HG03039 (cell line): ENCODE measurements at regions not wholly inside any gene's neighbourhood (a gene's known extent, or its start where the extent isn't known, plus 50 kb on each side); places are given as distances from the start of the nearest gene placed in this dataset.

Source experiments
- ATAC-seq: cut with Tn5 transposase; IDR thresholded peaks from one replicate; pipeline ENCODE4 v1.9.1; 2021; ENCODE audit warnings: mild to moderate bottlenecking, moderate library complexity; ENCODE audit not compliant: unreplicated experiment

DNA sequence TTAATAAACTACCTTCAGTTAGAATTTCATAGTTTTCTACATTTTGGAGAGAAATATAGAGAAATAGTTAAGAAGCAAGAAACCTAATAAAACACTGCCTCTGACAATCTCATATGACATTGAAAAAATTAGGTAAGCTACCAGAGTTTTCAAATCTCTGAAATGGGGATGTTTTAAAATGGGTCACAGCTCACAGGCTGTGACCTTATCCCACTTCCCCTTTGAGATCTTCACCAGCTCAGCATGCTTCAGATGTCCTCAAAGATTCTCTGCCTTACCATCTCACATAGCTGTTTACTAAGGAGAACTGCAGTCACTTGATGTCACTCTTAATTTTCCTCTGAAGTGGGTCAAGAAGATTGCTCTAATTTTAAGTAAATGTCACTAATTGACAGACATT, 717.8 kb downstream of the JRKL start:
- no peak for ATAC-seq

DNA sequence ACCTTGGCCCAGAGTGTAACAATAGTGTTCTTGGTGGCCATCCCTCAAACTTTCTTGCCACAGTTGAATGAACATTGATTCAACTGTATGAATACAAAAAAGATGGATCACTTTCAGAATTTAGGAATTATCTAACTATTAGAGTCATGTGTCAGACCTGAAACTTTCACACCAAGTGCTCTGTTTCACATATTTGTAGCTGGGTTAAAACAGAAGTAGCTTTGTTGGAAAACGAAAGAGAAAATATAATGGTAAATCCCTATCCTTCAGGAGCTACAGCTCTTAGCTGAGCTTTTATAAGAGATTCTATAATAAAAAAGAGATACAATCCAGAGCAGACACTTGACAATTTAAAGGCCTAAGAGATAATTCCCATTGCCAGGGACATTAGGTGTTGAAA, 719.3 kb downstream of the JRKL start:
- no peak for ATAC-seq

DNA sequence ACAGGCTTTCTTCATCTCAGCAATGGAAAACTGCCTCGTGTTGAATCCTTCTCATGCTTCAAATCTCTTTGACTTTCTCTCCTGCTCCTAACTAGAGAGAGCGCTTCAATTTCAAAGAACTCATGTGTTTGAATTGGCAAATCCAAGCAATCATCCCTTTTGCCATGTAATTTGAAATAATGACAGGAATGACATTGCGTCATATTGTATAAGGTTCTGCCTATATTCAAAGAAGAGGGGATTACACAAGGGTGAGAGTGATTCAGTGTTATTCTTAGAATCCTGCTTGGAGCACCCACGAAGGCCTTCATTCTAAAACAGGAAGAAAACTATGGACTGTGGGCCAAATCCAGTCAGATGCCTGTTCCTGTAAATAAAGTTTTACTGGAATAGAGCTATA, 720.6 kb downstream of the JRKL start:
- ATAC-seq: no peak

DNA sequence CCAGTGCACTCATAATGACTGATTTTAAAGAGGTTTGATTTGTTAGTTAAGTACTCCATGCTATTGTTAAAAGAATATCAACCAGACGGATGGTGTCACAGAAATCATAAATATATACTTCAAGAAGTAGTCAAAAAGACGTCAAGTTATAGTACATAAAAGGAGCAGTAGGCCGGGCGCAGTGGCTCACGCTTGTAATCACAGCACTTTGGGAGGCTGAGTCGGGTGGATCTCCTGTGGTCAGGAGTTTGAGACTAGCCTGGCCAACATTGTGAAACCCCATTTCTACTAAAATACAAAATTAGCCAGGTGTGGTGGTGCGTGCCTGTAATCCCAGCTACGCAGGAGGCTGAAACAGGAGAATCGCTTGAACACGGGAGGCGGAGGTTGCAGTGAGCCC, 721.7 kb downstream of the JRKL start:
- ATAC-seq: no peak

DNA sequence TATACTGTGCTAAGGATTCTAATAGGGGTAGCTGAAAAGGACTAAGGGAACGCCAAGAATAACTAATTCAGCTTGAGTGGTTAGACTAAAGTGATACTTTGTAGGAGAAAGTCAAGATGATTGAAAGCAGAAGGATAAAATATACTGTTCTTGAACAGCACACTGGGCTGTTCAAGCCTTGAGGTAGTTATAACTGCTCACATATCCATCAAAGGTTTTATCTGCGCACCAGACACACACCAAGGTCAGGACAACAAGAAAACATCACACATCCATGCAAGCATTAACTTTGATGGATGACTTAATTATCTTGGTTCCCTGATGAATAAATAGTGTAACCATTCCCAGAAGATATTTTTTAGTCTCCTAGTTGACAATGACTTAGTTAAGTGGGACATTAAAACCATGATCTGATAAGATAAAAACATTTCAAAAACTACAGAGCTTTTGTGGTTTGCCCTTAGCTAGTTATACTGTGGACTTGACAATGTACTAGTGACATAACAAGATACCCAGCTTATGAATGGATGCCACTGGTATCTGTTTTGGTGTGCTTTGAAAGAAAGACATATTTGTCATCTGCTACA, 728.9 kb downstream of the JRKL start:
- no peak for ATAC-seq

DNA sequence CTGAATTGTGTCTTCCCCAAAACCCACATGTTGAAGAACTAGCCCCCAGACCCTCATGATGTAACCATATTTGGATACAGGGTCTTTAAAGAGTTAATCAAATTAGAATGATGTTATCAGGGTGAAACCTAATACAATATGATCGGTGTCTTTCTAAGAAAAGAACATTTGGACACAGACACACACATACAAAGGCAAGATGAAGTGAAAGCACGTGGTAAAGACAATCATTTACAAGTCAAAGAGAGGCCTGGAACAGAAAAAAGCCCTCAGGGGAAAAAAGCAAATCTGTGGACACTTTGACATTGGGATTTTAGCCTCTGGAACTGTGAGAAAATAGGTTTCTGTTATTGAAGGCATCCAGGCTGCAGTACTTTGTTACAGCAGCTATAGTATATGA, 733.4 kb downstream of the JRKL start:
- ATAC-seq: no peak

DNA sequence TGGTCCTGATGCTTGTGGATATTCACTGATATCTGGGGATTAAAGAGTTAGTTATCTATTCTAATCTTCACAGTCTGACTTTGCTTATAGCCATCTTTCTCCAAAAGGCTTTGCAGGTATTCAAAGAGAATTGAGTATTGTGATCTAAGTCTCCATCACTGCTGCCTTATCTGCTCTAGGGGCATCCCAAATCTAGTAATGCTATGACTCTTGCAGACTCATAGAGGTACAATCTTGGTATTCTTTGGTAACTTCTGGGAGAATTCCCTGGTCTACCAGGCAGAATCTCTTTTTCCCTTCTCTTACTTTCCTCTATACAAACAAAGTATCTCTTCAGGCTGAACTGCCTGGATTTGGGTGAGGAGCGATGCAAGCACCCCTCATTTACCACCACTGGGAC, 746.3 kb downstream of the JRKL start:
- no peak for ATAC-seq

DNA sequence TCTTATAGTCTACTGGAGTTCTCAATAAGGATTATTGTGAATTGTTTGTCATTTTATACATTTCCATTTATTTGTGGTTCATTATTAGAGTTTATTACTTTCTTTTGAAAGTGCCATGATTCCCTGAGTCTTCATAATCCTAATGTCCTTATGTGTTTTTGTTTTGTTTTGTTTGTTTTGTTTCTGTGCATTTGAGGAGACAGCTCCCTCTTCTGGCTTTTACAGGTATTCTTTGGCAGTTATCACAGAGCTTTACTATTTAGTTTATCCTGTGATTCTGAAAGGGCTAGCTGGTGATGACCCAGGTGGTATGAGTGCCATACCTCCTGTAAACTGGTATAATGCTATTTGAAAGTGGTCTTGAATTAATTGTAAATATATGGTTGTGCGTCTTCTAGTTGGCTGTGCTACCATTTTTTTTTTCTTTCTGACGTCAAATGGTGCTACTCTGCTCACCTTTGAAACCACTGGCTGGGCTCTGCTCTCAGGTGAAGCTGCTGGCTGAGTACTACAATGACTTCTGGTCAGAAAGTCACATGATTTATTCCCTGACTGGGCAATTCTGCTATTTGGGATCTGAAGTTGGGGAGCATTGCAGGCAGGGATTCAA, 751.2 kb downstream of the JRKL start:
- no peak for ATAC-seq

DNA sequence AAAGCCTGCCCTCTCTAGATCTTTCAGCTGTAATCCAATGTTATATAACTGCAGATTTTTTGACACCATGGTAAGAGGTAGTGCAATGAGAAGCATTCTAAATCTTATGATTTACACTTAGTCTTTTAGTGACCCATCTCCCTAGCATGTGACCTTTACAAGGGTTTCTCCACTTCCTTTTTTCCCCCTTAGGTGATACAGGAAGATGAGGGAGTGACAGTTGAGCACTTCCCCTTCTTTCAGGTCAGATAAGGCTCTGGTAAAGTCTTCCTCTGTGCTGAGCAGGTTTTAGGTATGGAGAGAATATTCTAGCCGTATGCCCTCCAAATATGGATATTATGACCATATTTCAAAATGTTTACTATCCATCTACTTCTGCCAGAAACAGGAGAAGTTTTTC, 753.6 kb downstream of the JRKL start:
- no peak for ATAC-seq

DNA sequence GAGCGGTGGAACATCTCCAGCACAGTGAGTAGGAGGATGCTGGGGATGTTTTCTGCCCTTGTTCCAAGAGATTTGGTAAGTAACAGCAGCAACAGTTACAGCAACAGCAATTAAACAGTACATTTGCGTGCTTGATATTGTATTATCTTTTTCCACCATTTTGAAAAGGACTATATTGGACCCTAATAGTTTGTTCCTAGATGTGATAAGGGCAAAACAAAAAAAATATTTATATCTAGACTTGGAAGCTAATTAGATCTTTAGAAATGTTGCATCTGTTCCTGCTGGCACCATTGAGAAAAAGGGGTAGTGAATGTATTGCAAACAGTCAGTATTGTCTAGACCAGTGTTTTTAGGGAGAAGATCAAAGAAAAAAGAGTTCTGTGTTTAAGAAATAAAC, 759.9 kb downstream of the JRKL start:
- no peak for ATAC-seq

DNA sequence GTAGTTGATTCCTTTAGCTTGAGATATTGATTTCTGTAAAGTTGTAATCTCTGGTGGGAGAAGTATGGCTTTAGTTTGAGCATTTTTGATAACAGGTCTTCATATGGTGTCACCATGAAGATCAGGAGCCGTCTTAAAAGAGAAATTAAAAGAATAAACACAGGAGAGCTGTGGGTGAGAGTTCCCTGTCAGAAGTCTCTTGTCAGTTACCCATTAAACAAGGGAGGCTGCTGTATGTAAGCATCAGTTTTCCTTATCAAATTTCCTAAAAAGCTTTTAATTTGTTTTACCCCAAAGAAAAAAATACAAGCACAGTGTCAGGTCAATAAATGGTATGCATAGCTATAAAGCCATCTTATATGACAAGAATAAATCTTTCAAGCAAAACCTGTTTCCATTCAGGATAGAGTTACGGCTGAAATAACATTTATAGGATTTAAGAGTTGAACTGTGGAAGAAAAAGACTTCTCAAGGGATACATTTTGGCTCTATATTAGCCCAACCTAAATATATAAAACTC, 767.5 kb downstream of the JRKL start:
- ATAC-seq: no peak

DNA sequence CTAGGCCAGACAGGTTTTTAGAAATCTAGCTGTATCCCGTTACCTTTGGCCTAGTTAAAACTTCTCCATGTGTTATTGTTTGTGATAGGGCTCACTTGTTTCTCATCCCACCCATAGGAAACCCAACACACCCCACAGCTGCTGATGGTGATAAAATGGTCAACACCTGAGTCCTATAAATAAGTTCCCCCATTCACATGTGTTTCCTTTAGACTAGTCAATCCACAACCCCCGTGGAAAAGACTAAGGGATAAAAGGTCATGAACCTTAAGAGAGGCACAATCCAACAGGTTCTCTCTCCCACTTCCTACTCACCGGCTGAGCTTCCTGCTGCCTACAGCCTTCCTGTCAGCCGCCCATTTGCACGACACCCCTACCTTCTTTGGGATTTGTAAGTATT, 768.4 kb downstream of the JRKL start:
- no peak for ATAC-seq

DNA sequence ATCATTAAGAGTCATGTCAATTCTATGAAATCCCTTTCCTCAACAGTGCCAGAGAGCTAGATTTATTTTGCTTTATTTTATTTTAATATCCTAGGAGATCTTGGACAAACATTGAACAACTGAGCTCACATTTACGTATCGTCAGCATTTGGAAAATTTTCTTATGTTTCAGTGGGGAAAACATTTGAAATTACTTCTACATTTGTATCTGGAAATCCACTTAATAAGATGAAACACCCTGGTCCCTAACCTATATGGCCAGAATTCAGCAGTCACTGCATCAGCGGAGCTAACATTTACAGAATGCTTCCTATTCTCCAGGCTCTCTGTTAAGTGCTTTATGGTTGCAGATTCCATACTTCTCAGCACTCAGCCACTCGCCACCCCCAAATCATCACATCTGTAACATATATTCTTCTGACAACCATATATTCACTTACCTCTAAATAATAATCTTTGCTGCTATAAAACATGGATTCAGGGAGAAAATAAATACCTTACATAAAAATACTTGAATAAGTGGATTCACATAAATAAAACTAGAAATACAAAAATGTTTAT, 773.9 kb downstream of the JRKL start:
- no peak for ATAC-seq

DNA sequence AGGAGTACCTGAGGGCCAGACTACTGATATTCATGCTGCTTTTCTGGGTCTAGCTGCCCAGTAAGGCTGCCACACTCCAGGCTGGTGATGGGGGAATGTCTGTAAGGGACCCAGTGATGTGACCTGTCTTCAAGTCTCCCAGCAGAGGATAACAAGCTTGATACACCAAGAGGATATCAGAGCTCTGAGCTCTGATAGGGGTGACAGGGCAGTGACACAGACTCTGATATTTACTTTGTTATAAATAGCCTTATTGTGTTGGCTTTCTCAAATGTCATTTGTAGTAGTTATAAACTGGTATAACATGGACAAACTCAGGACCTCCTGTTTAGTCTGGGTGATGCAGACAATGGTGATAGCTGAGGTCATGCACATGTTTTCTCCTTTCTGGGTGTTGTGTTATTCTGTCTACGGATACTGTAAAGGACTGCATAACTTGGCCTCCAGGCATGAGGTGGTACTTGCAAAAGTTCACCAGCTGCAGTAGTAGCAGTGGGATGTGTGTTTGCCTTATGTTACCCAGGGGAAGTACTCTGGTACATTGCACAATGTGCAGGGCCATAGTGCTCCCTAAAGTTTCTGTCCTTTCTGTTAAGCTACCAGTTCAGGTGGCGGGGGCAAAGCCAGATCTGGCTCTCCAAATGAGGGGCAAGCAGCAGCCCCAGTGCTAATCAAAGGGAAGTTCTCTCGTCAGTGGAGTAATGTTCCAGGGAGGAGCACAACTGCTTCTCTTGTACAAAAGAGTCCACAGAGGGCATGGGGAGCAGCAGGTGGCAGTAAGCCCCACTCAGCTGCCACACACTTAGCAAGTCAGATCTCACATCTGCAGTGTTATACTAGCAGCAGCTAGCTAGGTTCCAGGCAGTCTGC, 812.2 kb downstream of the JRKL start:
- no peak for ATAC-seq

DNA sequence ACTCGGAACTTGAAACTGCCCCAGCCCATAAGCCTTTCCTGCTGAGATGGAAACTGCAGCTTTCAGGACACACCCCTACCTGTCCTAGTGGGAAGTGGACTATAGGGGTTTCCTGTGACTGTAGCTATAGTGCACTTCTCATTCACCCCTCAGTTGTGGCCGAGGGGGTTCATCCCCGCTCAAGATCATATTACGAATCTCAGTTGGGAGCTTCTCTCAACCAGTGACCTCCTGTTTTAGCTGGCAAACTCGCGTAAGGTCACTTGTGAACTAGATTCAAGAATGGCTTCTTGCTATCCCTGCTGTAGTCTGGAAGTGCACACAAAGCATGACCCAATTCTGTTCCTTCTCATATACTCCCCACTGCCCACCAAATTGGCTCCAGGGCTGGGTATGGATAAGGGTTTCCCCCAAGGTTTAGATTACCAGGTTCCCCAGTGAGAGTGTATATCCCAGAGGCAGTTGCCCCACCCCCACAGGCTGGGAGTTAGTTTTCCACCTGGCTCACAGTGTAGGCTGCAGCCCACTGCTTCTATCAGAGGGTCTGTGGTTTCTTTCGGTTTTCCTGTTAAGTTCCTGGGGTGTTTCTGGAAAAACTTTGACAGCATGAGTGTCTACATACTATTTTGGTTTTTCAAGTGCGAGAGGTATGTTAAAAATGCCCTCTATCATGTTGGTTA, 812.9 kb downstream of the JRKL start:
- ATAC-seq: no peak

DNA sequence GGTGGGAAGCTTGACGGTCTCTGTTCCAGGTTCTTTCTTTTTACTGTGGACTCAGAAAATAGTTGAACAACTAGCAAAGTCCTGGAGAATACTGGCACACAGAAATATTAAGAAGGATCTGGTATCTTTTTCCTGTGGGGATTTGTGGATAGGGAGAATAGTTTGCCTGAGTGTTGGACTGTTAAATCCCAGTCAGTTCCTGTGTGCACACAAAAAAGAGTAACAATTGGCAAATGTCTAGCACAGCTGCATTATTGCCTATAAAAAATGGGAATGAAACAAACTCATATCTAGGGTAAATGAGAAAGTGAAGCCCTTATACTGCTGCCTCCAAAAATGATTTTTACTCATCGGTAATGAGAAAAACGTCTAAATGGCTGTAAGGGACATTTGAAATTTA, 828.2 kb downstream of the JRKL start:
- ATAC-seq: no peak

DNA sequence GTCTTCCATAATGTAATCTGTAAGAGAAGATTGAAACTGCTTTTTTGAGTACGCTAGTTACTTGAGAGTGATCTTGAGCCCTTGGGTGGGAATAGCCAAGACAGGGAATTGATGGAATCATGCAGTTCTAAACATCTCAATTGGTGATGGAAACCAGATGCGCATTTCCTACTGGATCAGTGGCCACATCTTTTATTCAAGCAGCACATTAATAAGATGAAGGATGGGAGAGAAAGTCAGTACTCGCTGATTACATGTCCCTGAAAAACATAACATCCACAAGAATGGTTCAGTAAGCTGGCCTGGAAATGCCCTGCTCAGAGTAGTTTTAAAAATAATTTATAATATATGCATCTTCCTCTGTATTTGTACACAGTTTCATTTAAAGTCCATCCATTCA, 833.8 kb downstream of the JRKL start:
- ATAC-seq: no peak

DNA sequence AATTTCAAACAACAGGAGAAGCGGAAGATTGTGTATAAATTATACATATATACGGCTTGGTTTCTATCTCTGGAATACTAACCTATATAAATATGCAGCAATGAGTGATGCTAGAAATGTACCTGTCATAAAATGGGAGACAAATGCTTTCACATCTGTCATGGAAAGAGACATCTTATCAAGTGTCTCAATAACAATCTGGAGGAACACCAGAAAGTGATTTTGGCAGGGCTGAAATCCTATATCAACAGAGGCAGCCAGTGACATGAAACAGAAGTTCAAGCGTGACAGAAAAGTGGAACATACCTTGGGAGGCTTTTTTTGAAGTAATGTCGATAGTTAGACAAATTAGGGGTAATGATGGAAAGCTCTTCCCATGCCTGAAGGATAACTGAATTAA, 834.6 kb downstream of the JRKL start:
- no peak for ATAC-seq

DNA sequence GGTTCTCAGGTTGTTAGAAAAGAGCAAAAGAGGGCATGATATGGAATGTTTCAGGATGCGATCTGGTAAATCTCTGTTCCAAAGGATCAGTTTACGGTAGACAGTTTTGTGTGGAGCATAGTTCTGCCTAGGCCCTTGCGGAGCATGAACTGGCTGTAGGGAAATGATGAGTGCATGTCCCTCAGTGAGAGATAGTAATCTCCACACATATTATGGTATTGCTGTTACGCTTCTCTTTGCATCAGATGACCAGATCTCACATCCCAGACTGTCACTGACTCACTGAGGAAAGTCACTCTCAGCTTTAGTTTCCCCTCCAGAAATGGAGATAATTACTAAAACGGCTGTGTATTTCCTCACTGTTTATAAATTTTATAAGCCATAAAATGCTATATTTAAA, 836.0 kb downstream of the JRKL start:
- ATAC-seq: no peak

DNA sequence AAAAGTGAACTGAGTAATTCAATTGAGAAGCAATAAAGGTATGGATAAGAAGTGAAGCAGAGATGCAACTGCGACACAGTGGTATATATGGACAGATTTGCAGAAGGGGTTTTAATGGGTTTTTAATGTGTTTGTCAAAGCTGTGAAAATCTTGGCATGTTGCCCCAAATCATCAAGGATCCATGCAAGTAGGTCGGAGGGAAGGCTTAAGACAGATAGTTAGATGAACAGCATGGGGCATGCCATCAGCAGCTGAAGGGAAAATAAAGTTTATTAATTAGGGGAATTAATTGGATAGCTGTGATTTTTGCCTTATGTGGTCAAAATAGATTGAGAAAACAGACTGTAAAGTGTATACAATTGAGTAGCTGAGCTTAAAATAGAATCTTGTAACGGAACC, 840.1 kb downstream of the JRKL start:
- ATAC-seq: no peak

DNA sequence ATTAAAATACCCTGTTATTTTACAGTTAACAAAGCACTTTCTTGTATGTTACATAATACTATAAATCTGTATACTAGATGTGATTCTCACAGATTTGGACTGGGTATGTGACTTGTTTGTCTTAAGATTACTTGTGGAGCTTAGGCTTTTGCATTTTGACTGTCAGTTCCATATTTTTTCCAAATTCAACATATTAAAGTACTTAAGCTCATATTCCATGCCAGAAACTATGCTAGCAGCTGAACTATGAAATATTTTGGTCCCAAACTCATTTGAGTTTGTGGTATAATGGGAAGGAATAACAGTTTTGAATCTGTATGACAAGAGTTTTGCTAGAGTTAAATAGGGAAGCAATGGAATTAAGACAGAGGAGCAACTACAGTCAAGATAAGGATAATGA, 841.4 kb downstream of the JRKL start:
- no peak for ATAC-seq
